A673 (cell line): ENCODE measurements at regions not wholly inside any gene's neighbourhood (a gene's known extent, or its start where the extent isn't known, plus 50 kb on each side); places are given as distances from the start of the nearest gene placed in this dataset.

Experiments used
- CTCF ChIP-seq: fragments of 300-800, 200-600 bp; sonication (generic); conservative IDR thresholded peaks from 2 replicates; pipeline ENCODE4 v1.5.1; 2017; ENCODE audit warnings: low read depth, mild to moderate bottlenecking, antibody characterized with exemption, low read length, moderate library complexity, mixed read lengths
- EZH2 ChIP-seq: fragments of 200-600 bp; sonication (generic); IDR thresholded peaks from 2 replicates; pipeline ENCODE4 v1.6.1; 2017; ENCODE audit warnings: borderline replicate concordance, low read depth, mild to moderate bottlenecking, mixed read lengths, antibody characterized with exemption, low read length; ENCODE audit not compliant: poor library complexity, severe bottlenecking

DNA sequence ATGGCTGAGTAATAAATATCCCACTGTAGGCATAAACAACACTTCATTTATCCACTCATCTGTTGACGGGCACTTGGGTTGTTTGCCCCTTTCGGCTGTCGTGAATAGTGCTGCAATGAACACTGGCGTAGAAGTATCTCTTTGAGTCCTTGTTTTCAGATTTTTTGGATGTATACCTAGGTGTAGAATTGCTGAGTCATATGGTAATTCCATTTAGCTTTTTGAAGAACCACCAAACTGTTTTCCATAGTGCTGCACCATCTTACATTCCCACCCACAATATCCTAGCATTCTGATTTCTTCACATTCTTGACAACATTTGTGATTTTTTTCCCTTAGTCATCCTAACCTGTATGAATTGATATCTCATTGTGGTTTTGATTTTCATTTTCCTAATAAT, 109.0 kb downstream of the NXNL2 start:
- TF ChIP-seq CTCF (no peak), EZH2 (no peak)
